ENCODE measurements at regions not wholly inside any gene's neighbourhood (a gene's known extent, or its start where the extent isn't known, plus 50 kb on each side); places are given as distances from the start of the nearest gene placed in this dataset.

DNA sequence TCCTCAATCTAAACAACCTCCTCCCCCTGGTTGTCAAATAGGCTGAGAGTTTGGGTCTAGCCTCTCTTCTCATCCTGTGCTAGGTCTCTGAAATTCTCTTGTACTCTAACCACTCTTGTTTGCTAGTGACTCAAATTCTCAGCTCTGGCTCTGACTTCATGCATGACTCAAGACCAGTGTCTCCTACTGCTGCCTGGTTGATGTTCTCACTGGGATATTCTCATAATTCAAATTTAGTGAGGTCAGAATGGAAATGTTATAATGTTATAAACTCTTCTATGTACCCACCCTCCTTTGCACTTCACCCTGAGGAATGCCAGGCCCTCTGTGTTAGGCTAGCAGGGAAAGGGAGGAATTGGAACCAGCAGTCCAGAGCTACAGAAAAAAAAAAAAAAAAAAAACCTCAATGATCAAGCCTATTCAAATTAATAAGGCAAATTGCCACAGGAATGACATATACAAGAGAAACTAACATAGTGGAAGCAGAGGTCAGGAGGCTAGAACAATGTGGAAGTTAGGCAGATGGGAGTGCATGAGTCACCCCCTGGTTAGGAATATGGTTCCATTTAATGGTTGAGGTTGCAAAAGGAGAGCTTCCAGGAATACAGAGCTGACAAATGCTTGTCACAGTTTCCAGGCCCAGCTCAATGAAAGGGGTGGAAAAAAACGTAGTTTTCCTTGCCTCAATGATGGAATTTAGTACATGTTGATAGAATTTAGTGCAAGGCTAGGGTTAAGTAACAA is 459.5 kb downstream of the RMST start:
- H2AFZ ChIP-seq (ENCODE audit: low read depth, low read length, severe bottlenecking), result no peak overlapping the region
- TF ChIP-seq, protein P1, sequence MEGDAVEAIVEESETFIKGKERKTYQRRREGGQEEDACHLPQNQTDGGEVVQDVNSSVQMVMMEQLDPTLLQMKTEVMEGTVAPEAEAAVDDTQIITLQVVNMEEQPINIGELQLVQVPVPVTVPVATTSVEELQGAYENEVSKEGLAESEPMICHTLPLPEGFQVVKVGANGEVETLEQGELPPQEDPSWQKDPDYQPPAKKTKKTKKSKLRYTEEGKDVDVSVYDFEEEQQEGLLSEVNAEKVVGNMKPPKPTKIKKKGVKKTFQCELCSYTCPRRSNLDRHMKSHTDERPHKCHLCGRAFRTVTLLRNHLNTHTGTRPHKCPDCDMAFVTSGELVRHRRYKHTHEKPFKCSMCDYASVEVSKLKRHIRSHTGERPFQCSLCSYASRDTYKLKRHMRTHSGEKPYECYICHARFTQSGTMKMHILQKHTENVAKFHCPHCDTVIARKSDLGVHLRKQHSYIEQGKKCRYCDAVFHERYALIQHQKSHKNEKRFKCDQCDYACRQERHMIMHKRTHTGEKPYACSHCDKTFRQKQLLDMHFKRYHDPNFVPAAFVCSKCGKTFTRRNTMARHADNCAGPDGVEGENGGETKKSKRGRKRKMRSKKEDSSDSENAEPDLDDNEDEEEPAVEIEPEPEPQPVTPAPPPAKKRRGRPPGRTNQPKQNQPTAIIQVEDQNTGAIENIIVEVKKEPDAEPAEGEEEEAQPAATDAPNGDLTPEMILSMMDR (IDR thresholded peaks at IDR 0.05; ENCODE audit: insufficient read depth, low read length, poor library complexity, severe bottlenecking), result no peak
- no peak for TF ChIP-seq EZH2phosphoT487 (conservative IDR thresholded peaks at IDR 0.05; ENCODE audit: low read length)
- no peaks in the 10 kb centered on the region for H3K27me3 ChIP-seq (ENCODE audit: low read length)
- no peak overlapping the region for H3K4me3 ChIP-seq (ENCODE audit: insufficient read depth, low read length, poor library complexity, severe bottlenecking)
- H3F3A ChIP-seq (ENCODE audit: insufficient read depth), result no peaks in the 10 kb centered on the region
- H3K4me2 ChIP-seq (ENCODE audit: low read depth, low read length, poor library complexity, severe bottlenecking), result no peak overlapping the region
- no peaks in the 10 kb centered on the region for H4K20me1 ChIP-seq (ENCODE audit: low read depth, low read length)
- H3K9me2 ChIP-seq (replicated peaks; ENCODE audit: insufficient read depth, low read length), result no peaks in the 10 kb centered on the region
- no peak overlapping the region for H3K9ac ChIP-seq (ENCODE audit: low read length)
- H3K79me2 ChIP-seq (ENCODE audit: insufficient read depth, low read length), result no peaks in the 10 kb centered on the region
- H3K9me3 ChIP-seq (ENCODE audit: insufficient read depth, low read length), result no peaks in the 10 kb centered on the region; the same call in 1 of the 2 replicates
- H3K27ac ChIP-seq (ENCODE audit: low read depth, low read length), result no peak overlapping the region
- H3K36me3 ChIP-seq (ENCODE audit: low read length), result no peaks in the 10 kb centered on the region

DNA sequence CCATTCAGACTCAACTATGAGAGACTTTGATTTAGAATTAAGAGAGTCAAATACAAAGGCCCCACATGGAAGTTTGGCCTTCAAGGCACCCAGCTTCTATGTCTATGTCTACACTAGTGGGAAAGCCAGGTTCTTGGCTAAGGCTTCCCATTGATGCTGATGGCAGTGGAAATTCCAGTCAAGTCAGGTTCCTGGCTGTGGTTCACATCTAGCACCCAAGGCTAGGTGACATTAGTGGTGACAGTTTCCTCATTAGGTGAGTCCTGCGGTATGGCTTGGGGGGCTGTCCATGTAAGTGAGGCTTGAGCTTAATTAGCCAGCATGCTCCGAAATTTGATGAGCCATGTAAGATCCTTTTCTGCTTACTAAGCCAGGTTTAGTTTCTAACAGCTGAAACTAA is 460.9 kb downstream of the RMST start:
- no peak overlapping the region for H3K9ac ChIP-seq (ENCODE audit: low read length)
- no peaks in the 10 kb centered on the region for H3K9me2 ChIP-seq (replicated peaks; ENCODE audit: insufficient read depth, low read length)
- H3K4me2 ChIP-seq (ENCODE audit: low read depth, low read length, poor library complexity, severe bottlenecking), result no peak overlapping the region
- no peaks in the 10 kb centered on the region for H3K79me2 ChIP-seq (ENCODE audit: insufficient read depth, low read length)
- H3K36me3 ChIP-seq (ENCODE audit: low read length), result no peaks in the 10 kb centered on the region
- no peak overlapping the region for H3K27ac ChIP-seq (ENCODE audit: low read depth, low read length)
- no peaks in the 10 kb centered on the region for H3K27me3 ChIP-seq (ENCODE audit: low read length)
- H3K4me3 ChIP-seq (ENCODE audit: insufficient read depth, low read length, poor library complexity, severe bottlenecking), result no peak overlapping the region
- no peak overlapping the region for H2AFZ ChIP-seq (ENCODE audit: low read depth, low read length, severe bottlenecking)
- H4K20me1 ChIP-seq (ENCODE audit: low read depth, low read length), result no peaks in the 10 kb centered on the region
- TF ChIP-seq, protein P1 (IDR thresholded peaks at IDR 0.05; ENCODE audit: insufficient read depth, low read length, poor library complexity, severe bottlenecking), result no peak
- TF ChIP-seq EZH2phosphoT487 (conservative IDR thresholded peaks at IDR 0.05; ENCODE audit: low read length), result no peak
- H3K9me3 ChIP-seq (ENCODE audit: insufficient read depth, low read length), result no peaks in the 10 kb centered on the region; the same call in 1 of the 2 replicates
- H3F3A ChIP-seq (ENCODE audit: insufficient read depth), result no peaks in the 10 kb centered on the region

DNA sequence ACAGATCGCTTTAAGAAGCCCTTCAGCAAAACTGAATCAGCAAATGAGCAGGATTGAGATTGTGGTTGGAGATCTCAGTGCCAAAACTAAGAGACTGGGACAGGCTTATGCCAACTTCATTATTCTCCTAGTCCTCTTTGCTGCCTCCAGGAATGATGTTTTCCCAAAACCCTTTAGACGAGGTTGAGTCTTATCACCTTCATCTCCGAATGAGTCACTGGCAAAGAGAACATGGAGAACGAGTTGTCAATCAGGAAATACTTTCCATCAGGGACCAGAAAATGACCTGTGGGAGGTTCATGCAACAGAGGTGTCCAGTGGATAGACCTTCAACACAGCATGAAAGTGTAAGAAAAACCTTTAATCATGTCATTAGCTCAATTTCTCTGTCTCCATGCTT is 461.5 kb downstream of the RMST start:
- Histone ChIP-seq H3K27ac (ENCODE audit: low read depth, low read length) (no peak overlapping the region), H3K9ac (ENCODE audit: low read length) (no peak overlapping the region), H2AFZ (ENCODE audit: low read depth, low read length, severe bottlenecking) (no peak overlapping the region), H3K4me2 (ENCODE audit: low read depth, low read length, poor library complexity, severe bottlenecking) (no peak overlapping the region), H3K9me3 (ENCODE audit: insufficient read depth, low read length) (no peaks in the 10 kb centered on the region; the same call in 1 of the 2 replicates), H3K4me3 (ENCODE audit: insufficient read depth, low read length, poor library complexity, severe bottlenecking) (no peak overlapping the region), H3K27me3 (ENCODE audit: low read length) (no peaks in the 10 kb centered on the region), H3K36me3 (ENCODE audit: low read length) (no peaks in the 10 kb centered on the region), H3F3A (ENCODE audit: insufficient read depth) (no peaks in the 10 kb centered on the region), H3K79me2 (ENCODE audit: insufficient read depth, low read length) (no peaks in the 10 kb centered on the region), H4K20me1 (ENCODE audit: low read depth, low read length) (no peaks in the 10 kb centered on the region), H3K9me2 (replicated peaks; ENCODE audit: insufficient read depth, low read length) (no peaks in the 10 kb centered on the region)
- no peak for TF ChIP-seq EZH2phosphoT487 (conservative IDR thresholded peaks at IDR 0.05; ENCODE audit: low read length)
- TF ChIP-seq, protein P1 (IDR thresholded peaks at IDR 0.05; ENCODE audit: insufficient read depth, low read length, poor library complexity, severe bottlenecking), result no peak
